Gastrocnemius medialis (tissue), 4 donors: ENCODE measurements at regions not wholly inside any gene's neighbourhood (a gene's known extent, or its start where the extent isn't known, plus 50 kb on each side); places are given as distances from the start of the nearest gene placed in this dataset.

Experiments used
- POLR2A ChIP-seq, 2 donors: fragments of 450-650 bp; IDR thresholded peaks; one replicate each; pipeline ENCODE4 v1.6.1; 2017; ENCODE audit warnings: antibody characterized with exemption in 2 of 2, mild to moderate bottlenecking in 2 of 2, moderate library complexity in 2 of 2
- TF ChIP-seq, protein P1 (sequence below), 5 experiments: fragments of 450-650 bp in 3 of 5; fragments of 200-600 bp in 2 of 5; sonication (generic) in 2 of 5; IDR thresholded peaks in 4 of 5; conservative IDR thresholded peaks in 1 of 5; 1 replicate in 4 of 5; 2 replicates in 1 of 5; pipeline ENCODE4 v1.5.1; 2016 to 2019; ENCODE audit warnings: antibody characterized with exemption in 5 of 5, mild to moderate bottlenecking in 3 of 5, moderate library complexity in 3 of 5

DNA sequence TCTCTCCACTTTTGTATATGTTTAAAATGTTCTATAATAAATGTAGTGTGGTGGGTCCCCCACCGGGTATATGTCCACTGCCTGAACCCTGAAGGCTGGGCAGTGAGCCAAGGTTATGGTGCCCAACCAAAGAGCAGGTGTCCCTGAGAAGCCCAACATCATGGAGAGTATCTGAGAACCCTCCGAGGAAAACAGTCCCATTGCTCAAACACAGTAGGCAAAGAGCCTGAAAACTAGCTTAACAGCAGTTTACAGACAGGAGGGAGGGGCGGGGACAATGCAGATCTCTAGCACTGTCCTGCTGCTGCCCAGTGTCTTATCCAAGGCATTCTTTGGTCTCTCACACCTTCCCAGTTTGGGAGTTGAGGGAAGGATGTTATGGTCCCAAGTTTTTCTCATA is 91.0 kb downstream of the TMPRSS5 start:
- TF ChIP-seq, protein P1, sequence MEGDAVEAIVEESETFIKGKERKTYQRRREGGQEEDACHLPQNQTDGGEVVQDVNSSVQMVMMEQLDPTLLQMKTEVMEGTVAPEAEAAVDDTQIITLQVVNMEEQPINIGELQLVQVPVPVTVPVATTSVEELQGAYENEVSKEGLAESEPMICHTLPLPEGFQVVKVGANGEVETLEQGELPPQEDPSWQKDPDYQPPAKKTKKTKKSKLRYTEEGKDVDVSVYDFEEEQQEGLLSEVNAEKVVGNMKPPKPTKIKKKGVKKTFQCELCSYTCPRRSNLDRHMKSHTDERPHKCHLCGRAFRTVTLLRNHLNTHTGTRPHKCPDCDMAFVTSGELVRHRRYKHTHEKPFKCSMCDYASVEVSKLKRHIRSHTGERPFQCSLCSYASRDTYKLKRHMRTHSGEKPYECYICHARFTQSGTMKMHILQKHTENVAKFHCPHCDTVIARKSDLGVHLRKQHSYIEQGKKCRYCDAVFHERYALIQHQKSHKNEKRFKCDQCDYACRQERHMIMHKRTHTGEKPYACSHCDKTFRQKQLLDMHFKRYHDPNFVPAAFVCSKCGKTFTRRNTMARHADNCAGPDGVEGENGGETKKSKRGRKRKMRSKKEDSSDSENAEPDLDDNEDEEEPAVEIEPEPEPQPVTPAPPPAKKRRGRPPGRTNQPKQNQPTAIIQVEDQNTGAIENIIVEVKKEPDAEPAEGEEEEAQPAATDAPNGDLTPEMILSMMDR (IDR thresholded peaks at IDR 0.05 in 4 of 5, conservative IDR thresholded peaks at IDR 0.05 in 1 of 5): no peak
- no peak for TF ChIP-seq POLR2A (IDR thresholded peaks at IDR 0.05)
